ENCODE measurements at regions not wholly inside any gene's neighbourhood (a gene's known extent, or its start where the extent isn't known, plus 50 kb on each side); places are given as distances from the start of the nearest gene placed in this dataset.

- TF ChIP-seq, protein P1, sequence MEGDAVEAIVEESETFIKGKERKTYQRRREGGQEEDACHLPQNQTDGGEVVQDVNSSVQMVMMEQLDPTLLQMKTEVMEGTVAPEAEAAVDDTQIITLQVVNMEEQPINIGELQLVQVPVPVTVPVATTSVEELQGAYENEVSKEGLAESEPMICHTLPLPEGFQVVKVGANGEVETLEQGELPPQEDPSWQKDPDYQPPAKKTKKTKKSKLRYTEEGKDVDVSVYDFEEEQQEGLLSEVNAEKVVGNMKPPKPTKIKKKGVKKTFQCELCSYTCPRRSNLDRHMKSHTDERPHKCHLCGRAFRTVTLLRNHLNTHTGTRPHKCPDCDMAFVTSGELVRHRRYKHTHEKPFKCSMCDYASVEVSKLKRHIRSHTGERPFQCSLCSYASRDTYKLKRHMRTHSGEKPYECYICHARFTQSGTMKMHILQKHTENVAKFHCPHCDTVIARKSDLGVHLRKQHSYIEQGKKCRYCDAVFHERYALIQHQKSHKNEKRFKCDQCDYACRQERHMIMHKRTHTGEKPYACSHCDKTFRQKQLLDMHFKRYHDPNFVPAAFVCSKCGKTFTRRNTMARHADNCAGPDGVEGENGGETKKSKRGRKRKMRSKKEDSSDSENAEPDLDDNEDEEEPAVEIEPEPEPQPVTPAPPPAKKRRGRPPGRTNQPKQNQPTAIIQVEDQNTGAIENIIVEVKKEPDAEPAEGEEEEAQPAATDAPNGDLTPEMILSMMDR (conservative IDR thresholded peaks at IDR 0.05; ENCODE audit: low read length): no peak
- no peak for TF ChIP-seq EZH2phosphoT487 (IDR thresholded peaks at IDR 0.05; ENCODE audit: borderline replicate concordance)
These were observed 890.6 kb upstream of the LRRTM1 start for GRCh38 chr2:81195017-81195773.

All from Loucy (cell line).